Parathyroid adenoma (tissue), 2 donors: ENCODE measurements at regions not wholly inside any gene's neighbourhood (a gene's known extent, or its start where the extent isn't known, plus 50 kb on each side); places are given as distances from the start of the nearest gene placed in this dataset.

Experiments
- H2AFZ ChIP-seq: fragments of 300-600 bp; sonication (generic); one replicate; pipeline ENCODE4 v1.7.0; 2017; ENCODE audit warnings: antibody characterized with exemption, mild to moderate bottlenecking
- H3K27ac ChIP-seq: fragments of 300-600 bp; sonication (generic); one replicate; pipeline ENCODE4 v1.7.0; 2017
- H3K27me3 ChIP-seq: fragments of 300-600 bp; sonication (generic); one replicate; pipeline ENCODE4 v1.7.0; 2017; ENCODE audit warnings: low read length; ENCODE audit not compliant: control insufficient read depth, insufficient read depth
- H3K36me3 ChIP-seq: fragments of 300-600 bp; sonication (generic); one replicate; pipeline ENCODE4 v1.7.0; 2017; ENCODE audit warnings: low read length; ENCODE audit not compliant: control insufficient read depth, insufficient read depth
- H3K4me1 ChIP-seq: fragments of 300-600 bp; sonication (generic); one replicate; pipeline ENCODE4 v1.7.0; 2017; ENCODE audit warnings: control low read depth
- H3K4me2 ChIP-seq: fragments of 300-600 bp; sonication (generic); one replicate; pipeline ENCODE4 v1.7.0; 2017; ENCODE audit warnings: low read length
- H3K4me3 ChIP-seq: fragments of 300-600 bp; sonication (generic); one replicate; pipeline ENCODE4 v1.7.0; 2017; ENCODE audit warnings: low read depth, low read length
- H3K79me2 ChIP-seq: fragments of 300-600 bp; sonication (generic); one replicate; pipeline ENCODE4 v1.7.0; 2017; ENCODE audit warnings: control low read depth
- H3K9ac ChIP-seq: fragments of 300-600 bp; sonication (generic); one replicate; pipeline ENCODE4 v1.7.0; 2017; ENCODE audit warnings: mild to moderate bottlenecking
- H3K9me3 ChIP-seq: fragments of 300-600 bp; sonication (generic); one replicate; pipeline ENCODE4 v1.7.0; 2017; ENCODE audit warnings: low read length; ENCODE audit not compliant: control insufficient read depth
- TF ChIP-seq, protein P1 (sequence below): fragments of 300-600 bp; sonication (generic); IDR thresholded peaks from one replicate; pipeline ENCODE4 v1.7.0; 2017; ENCODE audit warnings: antibody characterized with exemption, mild to moderate bottlenecking
- donor health status: primary hyperparathyroidism.

DNA sequence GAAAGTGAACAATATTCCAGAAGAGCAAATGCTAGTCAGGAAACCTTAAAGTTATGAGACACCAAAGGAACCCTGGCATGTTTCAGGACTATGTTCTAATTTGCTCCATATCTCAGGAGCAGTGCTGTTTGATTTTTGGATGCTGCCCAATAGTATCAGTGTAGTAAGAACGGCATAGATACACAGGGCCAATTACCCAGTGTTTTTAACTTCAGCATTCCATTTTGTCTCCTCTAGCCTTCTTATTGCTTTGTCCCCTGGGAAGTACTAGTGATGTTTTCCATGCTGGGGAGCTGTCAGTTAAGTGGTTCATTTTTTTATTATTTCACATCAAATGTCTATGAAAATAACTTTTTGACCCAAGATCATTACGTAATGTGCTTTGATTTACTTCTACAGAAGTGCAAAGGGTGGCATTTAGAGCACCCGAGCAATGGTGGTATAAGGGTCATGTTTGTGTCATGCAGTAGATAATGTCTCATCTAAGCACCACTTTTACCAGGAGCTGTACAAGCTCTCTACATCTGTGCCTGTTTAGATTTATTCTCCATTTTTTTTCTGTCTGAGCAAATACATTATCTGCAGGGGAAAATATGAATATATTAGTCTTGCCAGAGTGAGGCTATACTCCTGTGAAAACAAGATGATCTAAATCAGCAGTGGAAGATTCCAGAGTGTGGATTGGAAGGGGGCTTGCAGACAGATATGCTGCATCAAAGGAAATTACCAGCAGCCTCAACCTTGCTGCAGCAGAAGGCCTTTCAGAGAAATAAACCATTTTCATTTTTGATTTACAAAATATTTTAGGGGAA lies 198.8 kb upstream of the OPRM1 start:
- H3K4me2 ChIP-seq = no peak overlapping the region
- TF ChIP-seq, protein P1, sequence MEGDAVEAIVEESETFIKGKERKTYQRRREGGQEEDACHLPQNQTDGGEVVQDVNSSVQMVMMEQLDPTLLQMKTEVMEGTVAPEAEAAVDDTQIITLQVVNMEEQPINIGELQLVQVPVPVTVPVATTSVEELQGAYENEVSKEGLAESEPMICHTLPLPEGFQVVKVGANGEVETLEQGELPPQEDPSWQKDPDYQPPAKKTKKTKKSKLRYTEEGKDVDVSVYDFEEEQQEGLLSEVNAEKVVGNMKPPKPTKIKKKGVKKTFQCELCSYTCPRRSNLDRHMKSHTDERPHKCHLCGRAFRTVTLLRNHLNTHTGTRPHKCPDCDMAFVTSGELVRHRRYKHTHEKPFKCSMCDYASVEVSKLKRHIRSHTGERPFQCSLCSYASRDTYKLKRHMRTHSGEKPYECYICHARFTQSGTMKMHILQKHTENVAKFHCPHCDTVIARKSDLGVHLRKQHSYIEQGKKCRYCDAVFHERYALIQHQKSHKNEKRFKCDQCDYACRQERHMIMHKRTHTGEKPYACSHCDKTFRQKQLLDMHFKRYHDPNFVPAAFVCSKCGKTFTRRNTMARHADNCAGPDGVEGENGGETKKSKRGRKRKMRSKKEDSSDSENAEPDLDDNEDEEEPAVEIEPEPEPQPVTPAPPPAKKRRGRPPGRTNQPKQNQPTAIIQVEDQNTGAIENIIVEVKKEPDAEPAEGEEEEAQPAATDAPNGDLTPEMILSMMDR = no peak
- H3K9ac ChIP-seq = no peak overlapping the region
- no peaks in the 10 kb centered on the region for H3K9me3 ChIP-seq
- H3K27ac ChIP-seq = no peak overlapping the region
- H3K79me2 ChIP-seq = no peaks in the 10 kb centered on the region
- no peaks in the 10 kb centered on the region for H3K36me3 ChIP-seq
- no peak overlapping the region for H3K4me3 ChIP-seq
- no peaks in the 10 kb centered on the region for H3K27me3 ChIP-seq
- H2AFZ ChIP-seq = no peak overlapping the region
- H3K4me1 ChIP-seq = no peaks in the 10 kb centered on the region

DNA sequence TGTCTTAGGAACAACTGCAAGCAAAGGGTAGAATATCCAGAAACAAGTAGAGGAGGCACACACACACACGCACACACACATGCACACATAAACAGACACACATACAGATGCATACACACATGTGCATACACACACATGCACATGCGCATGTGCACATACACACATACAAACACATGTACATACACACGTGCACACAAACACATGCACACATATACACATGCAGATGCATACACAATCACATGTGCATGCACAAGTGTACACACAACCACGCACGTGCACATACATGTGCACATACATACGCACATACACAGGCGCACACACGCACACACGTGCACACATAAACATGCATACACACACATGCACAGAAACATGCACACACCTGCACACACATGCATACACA lies 206.5 kb upstream of the OPRM1 start:
- Histone ChIP-seq H3K9me3 (no peaks in the 10 kb centered on the region), H3K9ac (no peak overlapping the region), H3K4me3 (no peak overlapping the region), H3K4me1 (no peaks in the 10 kb centered on the region), H2AFZ (no peak overlapping the region), H3K27ac (no peak overlapping the region), H3K27me3 (no peaks in the 10 kb centered on the region), H3K79me2 (no peaks in the 10 kb centered on the region), H3K36me3 (no peaks in the 10 kb centered on the region), H3K4me2 (no peak overlapping the region)
- TF ChIP-seq, protein P1 = no peak

DNA sequence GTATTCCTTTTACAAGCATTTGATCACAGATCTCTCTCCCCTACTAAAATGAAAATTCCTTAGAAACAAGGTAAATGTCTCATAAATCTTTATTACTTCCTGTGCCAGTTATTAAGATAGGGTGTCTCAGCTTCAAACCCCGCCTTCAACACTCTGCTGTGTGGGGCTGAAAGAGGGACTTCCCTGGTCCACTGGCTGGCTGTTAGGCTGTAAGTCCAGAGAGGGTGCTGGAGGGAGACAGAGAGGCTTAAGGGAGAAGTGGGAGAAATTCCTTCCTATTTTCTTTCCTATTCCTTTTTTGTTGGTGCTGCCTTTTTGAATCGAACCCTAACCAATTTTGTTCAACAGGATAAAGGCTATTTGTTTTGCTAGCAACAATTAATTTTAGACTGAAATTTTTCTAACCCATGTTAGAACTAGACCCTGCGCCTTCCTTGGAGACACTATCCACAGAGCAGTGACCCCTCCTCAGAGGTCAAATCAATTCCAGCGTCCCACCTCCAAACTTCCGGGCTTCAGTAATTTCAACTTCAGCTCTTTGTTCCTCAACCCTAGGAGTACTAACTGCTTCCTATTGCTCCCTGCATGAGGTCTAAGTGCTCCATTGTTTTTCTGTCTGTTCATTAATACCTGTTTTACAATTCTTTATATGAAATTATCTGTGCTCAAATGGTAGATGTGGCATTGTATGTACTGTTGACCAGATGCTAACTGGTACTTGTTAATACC lies 207.5 kb upstream of the OPRM1 start:
- H3K36me3 ChIP-seq = no peaks in the 10 kb centered on the region
- no peak overlapping the region for H3K27ac ChIP-seq
- TF ChIP-seq, protein P1 = no peak
- no peaks in the 10 kb centered on the region for H3K9me3 ChIP-seq
- no peaks in the 10 kb centered on the region for H3K27me3 ChIP-seq
- no peak overlapping the region for H2AFZ ChIP-seq
- H3K4me3 ChIP-seq = no peak overlapping the region
- H3K4me1 ChIP-seq = no peaks in the 10 kb centered on the region
- no peak overlapping the region for H3K9ac ChIP-seq
- H3K4me2 ChIP-seq = no peak overlapping the region
- H3K79me2 ChIP-seq = no peaks in the 10 kb centered on the region

DNA sequence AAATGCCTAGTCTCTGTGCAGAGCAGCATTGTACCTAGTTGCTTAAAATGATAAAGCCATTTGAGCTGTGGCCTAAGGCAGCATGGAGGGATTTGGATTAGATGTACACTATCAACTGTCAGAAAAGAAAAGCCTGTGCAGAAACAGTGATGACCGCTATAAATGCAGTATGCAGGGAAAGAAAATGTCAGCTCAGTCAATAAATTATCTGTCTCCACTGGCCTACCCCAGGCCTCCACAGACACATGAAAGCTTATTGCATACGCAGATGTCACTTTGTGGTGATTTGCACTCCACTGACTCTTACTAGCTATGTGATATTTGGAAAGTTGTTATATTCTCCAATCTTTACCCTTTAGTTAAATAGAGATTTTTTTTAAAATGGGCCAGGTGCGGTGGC lies 221.9 kb upstream of the OPRM1 start:
- TF ChIP-seq, protein P1 = no peak
- Histone ChIP-seq H3K27me3 (no peaks in the 10 kb centered on the region), H3K79me2 (no peaks in the 10 kb centered on the region), H3K4me2 (no peak overlapping the region), H3K4me1 (no peaks in the 10 kb centered on the region), H3K27ac (no peak overlapping the region), H2AFZ (no peak overlapping the region), H3K36me3 (no peaks in the 10 kb centered on the region), H3K9ac (no peak overlapping the region), H3K9me3 (peaks cover 3% of the 10 kb centered on the region), H3K4me3 (no peak overlapping the region)
